ENCODE measurements at regions not wholly inside any gene's neighbourhood (a gene's known extent, or its start where the extent isn't known, plus 50 kb on each side); places are given as distances from the start of the nearest gene placed in this dataset.

- DNase-seq (ENCODE audit: low spot score), result no peak
Measured at GRCh38 chr12:12016284-12017100, 54.2 kb upstream of the BCL2L14 start.

- DNase-seq (ENCODE audit: low spot score), result no peak
Measured at GRCh38 chr12:12017135-12017581, 53.6 kb upstream of the BCL2L14 start.

GRCh38 chr12:12017798-12018197, 52.9 kb upstream of the BCL2L14 start:
- DNase-seq (ENCODE audit: low spot score), result no peak

GRCh38 chr12:12018454-12018853, 52.3 kb upstream of the BCL2L14 start:
- DNase-seq (ENCODE audit: low spot score), result no peak

- DNase-seq (ENCODE audit: low spot score), result no peak
Measured at GRCh38 chr12:12019881-12020280, 50.9 kb upstream of the BCL2L14 start.

GRCh38 chr12:12020762-12021161, 50.0 kb upstream of the BCL2L14 start:
- DNase-seq (ENCODE audit: low spot score), result no peak

All from cerebellar cortex (tissue), 1 donor.